ENCODE measurements at regions not wholly inside any gene's neighbourhood (a gene's known extent, or its start where the extent isn't known, plus 50 kb on each side); places are given as distances from the start of the nearest gene placed in this dataset.

DNA sequence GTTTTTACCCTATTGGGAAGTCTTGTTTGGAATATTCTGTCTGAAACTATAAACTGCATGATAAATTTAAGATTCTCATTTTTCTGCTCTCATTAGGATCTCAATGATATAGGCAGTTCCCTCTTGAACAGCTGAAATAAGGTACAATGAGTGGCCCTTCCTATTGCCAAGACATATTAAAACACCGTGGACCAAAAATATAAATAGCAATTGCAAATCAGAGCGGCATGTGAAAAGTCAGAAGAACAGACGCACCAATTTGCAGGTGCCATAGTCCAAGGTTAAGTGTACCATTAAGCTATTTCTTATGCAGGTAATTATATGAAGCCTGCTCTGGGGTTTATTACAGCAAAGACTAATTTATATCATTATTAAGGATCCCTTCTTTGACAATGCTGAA is 920.8 kb upstream of the CELF2 start:
- TF ChIP-seq, protein P1, sequence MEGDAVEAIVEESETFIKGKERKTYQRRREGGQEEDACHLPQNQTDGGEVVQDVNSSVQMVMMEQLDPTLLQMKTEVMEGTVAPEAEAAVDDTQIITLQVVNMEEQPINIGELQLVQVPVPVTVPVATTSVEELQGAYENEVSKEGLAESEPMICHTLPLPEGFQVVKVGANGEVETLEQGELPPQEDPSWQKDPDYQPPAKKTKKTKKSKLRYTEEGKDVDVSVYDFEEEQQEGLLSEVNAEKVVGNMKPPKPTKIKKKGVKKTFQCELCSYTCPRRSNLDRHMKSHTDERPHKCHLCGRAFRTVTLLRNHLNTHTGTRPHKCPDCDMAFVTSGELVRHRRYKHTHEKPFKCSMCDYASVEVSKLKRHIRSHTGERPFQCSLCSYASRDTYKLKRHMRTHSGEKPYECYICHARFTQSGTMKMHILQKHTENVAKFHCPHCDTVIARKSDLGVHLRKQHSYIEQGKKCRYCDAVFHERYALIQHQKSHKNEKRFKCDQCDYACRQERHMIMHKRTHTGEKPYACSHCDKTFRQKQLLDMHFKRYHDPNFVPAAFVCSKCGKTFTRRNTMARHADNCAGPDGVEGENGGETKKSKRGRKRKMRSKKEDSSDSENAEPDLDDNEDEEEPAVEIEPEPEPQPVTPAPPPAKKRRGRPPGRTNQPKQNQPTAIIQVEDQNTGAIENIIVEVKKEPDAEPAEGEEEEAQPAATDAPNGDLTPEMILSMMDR (IDR thresholded peaks at IDR 0.05; ENCODE audit: low read depth, low read length, poor library complexity, severe bottlenecking): no peak
- TF ChIP-seq EZH2phosphoT487 (IDR thresholded peaks at IDR 0.05; ENCODE audit: borderline replicate concordance, low read length): no peak

All from DOHH2 (cell line).